HL-60/S4 (cell line): ENCODE measurements at regions not wholly inside any gene's neighbourhood (a gene's known extent, or its start where the extent isn't known, plus 50 kb on each side); places are given as distances from the start of the nearest gene placed in this dataset.

Experiments used
- in situ Hi-C: fragments of 300-500 bp; cut with MboI; formaldehyde crosslinking; loops from 2 replicates; pipeline ENCODE4 v1.14.3; 2022; ENCODE audit warnings: low sequenced_read_pairs

DNA sequence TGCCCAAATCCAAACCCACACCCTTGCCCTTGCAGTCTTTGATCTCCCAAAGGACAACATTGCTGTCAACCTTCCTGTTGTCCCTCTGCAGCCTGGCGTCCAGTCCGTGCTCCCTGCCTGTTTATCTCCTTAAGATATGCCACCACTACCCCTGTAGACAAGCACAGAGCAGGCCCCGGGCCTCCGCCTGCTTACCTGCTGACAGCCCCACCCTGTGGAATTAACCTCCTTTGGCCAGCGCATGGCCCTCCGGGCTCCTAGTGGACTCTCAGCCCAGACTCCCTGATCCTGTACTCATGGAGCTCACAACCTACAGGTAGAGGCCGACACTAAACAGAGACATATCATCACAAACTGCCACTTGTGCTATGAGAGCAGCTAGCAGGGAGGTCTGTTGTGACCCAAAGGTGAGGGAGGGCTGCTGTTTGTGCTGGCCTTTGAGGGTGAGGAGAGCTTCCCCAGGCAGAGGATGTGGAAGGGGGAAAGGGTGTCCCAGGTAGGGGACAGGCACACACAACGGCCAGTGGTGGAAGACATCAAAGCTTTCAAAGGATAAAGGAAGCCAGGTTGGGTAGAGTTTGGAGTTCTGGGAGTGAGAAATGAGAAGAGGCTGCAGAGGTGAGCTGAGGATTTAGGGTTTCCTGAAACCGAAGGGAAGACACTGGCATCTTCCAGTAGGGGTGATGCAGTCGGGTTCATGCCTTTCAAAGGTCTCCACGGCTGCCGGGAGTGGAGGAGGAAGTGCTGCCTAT, 174.5 kb upstream of the ZMIZ1 start:
- in situ Hi-C loops: no loop called here

DNA sequence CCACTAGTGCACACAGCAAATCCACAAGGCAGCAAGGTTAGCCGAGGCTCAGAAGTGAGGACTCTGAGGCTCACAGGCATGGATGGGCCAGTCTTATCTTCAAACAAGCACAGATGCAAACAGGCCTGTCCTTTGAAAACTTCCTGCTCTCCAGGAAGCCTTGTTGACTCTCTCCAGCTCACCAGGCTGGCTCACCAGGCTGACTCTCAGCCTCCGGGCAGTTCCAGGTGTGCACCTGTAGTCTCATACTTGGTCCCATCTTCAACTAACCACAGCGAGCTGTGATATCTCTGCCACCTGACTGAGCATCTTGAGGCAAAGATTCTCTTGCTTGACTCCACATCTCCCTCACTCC, 173.9 kb upstream of the ZMIZ1 start:
- in situ Hi-C loops: no loop called here

DNA sequence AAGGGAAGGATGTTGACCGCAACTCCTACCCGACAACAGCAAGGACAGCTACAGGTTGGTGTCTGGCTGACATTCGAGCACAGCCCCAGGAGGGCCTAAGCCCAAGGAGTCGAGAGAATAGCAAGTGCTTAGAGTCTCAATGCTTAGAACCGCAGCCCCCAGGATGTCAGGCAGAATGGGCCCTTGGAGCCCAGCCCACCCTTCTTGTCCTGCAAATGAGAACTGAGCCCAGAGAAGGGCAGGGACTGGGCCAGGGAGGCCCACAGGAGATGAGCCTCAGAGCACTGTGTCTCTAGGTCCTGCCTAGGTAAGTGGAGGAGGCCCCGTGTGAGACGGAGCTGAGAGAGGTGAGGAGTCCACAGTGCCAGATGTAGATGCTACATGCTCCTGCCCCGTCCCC, 173.3 kb upstream of the ZMIZ1 start:
- in situ Hi-C loops: no loop called here

DNA sequence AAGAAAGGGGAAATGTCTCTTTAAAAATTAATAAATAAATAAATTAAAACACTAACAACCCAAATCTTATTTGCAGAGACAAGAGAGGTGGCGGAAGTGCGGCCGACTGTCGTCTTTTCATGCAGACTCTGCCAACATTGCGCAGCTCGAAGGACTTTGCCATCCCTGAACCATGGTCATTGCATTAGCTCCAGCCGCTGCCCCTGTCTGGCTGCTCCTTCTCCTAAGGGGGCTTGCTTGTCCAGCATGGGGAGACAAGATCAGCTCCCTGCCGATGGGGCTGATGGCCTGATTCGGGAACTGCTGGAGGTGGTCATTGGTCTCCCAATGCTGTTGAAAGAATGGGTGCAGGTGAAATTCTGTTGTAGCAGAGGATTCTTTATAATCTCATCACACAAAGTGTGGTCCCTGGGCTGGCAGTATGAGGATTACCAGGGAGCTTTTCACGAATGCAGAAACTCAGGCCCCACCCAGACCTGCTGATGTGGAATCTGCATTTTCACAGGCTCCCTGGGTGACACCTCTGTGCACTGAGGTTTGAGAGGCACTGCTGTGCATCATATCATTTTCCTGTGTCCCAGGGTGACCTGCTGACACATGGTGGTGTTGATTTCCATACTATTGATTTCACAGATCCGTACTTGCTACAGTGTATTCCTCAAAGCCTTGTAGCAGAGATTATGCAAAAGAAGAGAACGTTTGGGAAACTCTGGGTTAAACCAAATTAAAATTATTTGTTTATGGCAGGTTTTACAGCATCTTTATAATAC, 172.4 kb upstream of the ZMIZ1 start:
- in situ Hi-C loops: no loop called here

DNA sequence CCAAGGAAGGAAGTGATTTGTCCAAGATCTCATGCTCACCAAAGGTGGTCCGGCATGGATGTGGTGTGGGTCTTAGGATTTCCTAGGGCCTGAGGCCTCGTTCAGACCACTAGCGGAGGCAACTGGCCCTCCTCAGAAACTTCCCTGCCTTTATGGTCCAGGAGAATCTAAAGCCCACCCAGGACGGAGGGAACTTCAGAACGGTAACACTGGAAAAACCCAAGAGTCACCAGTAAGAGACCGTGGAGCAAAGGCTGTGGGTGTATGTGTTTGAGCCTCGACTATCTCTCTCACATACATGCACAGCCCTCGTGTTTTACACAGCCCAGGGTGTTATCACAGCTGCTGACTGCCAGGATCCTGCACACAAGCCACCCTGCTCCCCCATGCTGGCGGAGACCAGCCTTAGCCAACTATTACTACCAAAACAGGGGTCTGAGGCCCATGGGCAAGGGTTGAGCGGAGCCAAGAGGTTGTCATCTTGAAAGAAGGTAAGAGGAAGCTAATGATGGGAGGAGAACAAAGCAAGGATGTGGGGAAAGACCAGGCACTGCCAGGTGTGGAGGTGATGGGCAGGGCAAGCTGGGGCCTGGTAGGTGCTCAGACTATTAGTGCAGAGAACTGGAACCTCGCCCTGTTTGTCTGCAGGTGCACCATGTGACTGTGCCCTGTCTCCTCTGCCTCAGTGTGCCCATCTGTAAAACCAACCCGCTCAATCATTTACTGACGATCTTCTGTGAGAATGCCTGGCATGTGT, 170.2 kb upstream of the ZMIZ1 start:
- in situ Hi-C loops: no loop called here

DNA sequence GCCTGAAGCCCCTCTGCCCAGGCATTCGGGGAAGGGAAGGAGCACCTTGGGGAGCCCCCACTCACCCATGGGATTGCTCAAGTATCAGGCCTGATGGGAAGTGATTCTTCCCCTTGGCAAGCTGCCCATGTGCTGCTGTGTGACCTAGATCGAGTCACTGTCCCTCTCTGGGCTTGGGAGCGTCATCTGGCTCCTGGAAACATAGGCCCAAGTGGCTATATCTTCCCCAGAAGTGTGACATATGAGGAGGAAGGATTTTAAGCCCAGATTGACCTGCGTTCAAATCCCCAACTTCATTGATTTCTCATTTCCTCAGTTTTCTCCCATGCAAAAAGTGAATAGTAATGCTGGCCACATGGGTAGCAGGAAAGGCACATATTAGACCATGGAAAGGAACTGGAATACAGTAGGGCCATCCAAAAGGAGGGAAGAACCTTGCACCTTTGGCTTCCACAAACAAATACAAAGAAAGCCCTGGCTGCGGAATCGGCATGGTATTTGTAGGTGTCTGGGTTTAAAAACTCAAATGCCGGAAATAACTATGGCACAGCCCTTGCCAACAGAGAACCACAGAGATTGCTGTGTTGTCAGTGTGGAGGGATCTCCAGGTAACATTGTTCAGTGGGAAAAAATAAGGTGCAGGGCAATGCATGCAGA, 169.5 kb upstream of the ZMIZ1 start:
- in situ Hi-C loops: no loop called here

DNA sequence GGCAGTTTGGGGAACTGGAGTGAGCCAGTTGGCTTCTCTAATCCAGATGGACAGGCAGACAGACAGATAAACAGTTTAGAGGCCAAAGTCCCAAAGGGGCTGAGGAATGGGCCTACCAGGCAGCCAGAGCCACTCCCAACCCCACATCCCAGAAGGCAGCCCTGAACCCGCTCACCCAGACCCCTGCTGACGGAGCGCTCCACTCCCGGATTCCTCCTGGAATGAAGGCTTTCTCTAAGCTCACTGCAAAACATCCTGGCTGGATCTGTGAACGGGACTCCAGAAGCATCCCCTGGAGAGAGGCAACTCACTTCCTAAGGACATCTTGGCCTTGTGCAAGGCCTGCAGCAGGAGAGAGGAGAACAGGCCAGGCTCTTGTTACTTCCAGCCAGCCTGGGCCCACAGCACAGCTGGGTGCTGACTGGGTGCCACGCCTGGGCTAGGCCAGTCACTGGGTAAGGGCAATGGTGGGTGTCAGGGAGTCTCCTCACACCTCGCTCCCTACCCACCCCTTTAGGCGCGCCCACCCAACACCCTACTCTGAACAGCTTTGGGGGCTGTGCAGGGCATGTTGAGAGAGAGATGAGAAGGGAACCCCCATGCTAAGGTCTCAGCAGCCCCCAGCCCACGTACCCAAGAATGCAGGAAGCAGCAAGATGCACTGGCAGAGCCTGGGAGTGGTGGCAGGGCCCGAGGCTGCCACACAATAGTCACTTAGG, 168.6 kb upstream of the ZMIZ1 start:
- in situ Hi-C loops: no loop called here

DNA sequence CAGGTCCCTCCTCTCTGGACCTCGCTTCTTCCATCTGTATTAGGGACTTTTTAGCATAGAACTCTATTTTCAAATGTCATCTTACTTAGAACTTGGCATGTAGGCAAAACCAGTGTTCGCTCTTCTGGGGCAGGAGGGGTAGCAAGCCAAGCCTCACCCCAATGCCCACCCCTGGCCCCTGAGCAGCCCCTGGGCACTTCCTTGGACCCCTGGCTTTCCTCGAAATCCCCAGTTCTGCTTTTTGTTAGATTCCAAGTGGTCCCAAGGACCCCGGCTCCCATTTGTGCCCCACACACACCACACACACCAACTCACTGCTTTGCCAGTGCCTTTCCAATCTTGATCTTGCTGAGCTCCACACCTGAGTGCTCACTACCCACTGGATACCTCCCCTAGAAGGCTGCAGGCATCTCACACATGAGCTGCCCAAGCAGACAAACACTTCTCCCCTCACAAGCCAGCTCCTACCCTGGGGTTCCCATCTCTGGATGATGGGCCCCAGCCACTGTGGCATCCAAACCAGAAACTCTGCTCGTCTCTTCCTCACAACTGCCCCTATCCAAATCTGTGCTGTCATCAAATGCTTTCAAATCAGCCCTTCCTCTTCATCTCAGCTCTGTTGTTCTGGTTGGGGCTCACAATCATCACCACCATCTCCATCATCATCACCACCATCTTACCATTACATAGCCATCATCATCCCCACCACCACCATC, 167.9 kb upstream of the ZMIZ1 start:
- in situ Hi-C loops: no loop called here

DNA sequence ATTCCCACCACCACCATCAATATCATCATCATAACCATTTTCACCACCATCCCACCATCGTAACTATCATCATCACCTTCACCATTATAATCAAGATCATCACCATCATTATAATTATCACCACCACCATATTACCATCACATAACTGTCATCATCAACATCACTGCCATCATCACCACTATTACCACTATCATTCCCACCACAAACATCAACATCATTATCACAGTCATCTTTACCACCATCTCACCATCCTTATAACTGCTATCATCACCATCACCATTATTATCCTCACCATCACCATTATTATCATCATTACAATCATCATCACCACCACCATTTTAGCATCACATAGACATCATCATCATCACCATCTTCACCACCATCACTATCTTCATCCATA, 167.1 kb upstream of the ZMIZ1 start:
- in situ Hi-C loops: no loop called here

DNA sequence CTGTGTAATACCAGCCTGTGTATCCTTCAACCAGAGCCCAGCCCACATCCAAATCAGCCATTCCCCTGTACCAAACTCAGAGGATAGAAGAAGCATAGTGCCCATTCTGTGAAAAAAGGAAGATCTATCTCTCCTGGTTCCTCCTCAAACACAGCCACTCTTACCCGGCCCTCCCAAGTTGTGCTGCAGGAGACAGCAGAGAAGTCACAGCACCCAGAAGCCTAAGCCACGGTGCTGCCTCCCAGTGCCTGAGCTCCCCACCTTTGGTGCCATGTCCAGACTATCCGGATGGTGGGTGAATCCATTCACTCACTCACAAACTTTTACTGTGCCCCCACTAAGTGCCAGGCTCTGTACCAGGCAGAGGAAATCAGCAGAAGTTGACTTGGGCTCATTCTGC, 166.0 kb upstream of the ZMIZ1 start:
- in situ Hi-C loops: no loop called here

DNA sequence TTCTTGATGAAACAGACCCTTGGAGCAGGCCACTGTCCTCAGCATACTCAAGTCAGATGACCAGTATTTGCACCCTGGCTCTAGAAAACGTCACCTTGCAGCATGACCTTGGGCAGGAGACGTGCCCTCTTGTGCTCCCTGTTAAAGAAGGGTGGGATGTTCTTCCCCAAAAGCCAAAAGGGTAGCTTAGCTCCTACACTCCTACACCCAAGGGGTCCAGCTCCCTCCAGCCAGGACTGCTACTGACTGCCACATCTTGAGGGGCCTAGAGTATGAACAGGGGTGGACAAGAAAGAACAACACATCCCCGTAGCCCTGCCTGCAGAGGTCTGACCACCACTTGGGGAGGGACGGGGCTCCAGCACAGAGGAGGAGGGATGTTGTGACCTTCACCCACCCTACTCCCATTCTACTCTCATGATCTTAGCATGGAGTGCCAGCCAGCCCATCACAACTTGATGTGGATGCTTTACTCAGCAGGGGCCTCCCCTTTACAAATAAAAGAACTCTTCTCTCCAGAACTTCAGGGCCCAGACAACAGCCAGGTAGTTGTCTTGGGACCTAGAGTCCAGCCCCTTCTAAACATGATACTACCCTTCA, 165.3 kb upstream of the ZMIZ1 start:
- in situ Hi-C loops: no loop called here

DNA sequence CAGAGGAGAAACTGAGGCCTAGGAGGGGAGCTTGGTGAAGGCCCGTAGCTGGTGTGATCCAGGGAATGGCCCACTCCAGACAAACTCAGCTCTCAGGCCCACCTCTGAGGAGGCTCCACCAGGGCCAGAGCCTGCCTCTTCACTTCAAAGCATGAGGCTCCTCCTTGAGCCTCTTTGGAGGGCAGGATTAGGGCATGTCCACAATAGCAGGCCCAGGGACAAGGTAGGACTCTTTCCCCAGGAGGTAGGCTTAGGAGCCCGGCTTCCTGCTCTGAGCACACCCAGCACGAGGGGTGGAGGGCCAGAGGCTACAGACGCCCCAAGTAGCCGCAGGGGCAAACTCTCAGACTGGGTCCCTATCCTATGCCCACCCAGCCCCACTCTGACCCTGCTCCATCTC, 164.6 kb upstream of the ZMIZ1 start:
- in situ Hi-C loops: no loop called here

DNA sequence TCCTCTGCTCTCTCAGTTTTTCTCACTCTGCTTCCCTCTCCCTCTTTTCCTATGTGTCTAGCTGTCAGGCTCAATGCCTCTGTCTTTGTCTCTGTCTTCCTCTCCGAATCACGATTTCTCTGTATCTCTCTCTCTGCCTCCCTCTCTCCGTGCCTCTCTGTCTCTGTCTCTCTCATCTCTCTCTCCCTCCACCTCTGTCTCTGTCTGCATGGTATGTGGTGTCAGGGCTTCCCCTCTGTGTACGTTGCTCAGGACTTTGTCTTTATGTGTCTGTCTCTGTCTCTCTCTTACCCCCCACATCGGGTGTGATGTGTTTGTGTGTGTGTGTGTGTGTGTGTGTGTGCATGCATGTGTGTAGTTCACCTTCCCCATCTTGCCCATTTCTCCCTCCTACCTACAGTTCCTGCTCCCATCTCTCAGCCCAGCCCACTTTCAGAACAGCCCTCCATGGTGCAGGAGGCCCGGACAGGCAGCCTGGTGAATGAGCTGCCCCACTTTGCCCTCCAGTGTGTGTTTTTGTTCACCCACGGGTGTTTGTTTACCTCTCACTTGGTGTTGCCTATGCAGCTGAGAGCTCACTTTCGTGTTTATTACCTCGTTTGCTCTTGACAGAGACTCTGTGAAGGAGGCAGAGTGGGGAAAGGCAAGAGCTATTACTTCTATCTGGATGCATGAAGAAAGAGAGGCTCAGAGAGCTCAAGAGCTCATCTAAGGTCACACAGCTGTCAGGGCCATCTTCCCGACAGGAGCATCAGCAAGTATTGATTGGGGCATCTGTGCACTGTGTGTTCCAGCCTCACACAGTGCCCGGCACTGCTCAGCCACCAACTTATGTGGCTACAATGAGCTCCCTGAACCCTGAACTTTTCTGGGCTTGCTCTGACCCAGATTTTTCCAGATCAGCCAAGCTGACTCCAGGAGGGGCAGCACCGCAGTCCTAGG, 163.5 kb upstream of the ZMIZ1 start:
- in situ Hi-C loops: no loop called here

DNA sequence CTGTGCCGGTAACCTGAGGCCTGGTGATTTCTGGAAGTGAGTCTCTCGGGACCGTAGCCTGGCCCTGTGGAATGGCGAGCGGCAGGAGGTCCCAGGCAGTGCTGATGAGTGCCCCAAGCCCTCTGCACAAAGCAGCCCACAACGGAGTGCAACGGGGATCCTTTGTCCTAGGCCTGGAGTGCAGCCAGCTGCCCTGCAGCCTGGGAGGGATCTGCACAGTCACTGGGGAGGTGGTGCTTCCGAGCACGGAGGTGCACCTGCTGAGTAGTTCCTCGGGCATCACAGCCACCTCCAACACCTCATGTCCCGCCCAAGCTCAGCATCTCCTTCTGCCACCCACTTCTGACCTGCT, 162.8 kb upstream of the ZMIZ1 start:
- in situ Hi-C loops: no loop called here

DNA sequence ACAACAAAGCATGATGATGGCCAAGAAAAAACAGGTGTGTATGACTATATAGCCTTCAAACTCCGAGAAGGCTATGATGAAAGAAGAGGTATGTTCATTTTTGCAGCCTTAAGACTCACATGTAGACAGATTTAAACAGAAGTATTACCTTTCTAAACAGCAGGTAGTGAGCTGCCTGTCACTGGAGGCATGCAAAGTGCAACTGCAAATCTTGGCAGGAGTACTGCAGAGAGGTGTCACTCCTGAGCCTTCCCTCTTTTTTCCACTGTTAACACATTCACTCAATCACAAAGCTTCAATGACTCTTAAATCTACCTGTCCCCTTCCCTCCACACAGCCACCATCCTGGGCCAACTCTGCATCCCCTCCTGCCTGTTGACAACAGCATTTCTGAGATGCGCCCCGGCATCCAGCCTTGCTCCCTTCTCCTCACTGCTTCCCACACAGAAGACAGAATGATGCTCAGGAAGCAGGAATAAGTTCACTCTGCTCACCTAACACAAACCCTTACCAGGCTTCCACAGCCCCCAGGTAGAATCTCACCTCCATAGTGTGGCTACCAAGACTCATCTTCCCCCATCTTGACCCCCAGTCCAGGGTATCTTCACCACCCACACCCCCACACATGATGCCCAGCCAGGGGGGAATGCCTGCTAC, 161.9 kb upstream of the ZMIZ1 start:
- in situ Hi-C loops: no loop called here

DNA sequence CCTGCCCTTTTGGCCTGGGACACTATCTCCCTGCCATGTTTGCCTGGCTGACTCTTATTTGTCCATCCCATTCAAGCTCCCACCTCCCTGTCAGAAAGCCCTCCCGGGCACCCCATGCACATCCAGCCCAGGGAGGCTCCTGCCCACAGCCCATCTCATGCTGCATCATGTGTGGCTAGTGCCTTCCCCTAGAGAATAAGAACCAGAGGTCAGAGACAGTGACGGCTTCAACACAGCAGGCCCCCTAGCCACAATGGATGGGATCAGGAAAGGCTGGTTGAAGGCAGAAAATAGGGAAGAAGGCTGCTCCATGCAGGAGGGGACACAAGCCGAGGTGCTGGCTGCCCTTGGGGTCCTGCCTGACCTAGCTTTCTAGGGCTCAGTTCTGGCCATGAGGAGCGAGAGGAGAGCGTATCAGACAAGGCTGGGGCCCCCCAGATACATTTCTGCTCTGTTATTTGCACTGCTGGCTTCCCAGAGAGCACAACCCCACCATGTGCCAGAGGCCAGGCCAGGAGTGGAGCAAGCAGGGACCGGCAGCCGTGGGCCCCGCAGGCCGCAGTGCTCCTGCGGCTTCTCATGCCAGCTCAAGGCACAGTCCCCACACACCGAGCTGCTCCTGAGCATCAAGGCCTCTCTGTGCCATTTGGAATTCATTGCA, 161.1 kb upstream of the ZMIZ1 start:
- in situ Hi-C loops: no loop called here

DNA sequence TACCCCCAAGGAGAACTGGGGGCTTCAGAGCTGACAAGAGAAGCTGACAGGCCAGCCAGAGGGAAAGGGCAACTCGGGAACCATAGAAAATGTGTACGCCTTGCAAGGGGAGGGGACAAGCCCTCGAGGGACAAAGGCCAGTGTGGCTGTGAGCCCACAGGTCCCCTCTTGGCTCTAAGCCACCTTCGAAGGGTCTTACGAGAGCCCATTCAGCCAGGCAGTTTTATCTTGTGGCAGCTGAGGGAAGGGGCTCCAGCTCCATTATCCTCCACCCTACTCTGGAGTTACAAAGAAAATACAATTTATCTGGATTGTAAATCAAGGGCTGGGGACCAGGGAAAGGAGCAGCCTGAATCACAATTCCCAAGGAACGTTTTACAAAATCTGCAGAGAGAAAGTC, 159.5 kb upstream of the ZMIZ1 start:
- in situ Hi-C loops: no loop called here

DNA sequence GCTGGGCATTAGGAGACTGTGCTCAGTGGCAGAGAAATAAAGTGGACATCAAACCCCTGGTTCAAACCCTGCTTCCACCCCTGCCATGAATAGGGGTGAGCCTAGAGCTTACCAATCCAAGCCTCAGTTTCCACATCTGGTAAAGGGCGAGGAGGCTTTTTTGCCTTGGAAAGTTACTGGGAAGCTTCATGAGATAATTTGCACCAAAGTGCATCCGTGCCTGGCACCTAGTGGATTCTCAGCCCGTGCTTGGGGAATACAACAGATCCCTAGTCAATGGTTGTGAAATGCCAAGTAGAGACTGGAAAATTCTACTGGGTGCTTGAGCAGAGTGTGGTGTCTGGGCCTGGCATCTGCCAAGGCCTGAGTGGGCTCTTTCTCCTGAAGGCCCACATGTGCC, 158.7 kb upstream of the ZMIZ1 start:
- in situ Hi-C loops: no loop called here
